BJ (cell line): ENCODE measurements at regions not wholly inside any gene's neighbourhood (a gene's known extent, or its start where the extent isn't known, plus 50 kb on each side); places are given as distances from the start of the nearest gene placed in this dataset.

Experiments
- CTCF ChIA-PET: fragments of 350-600 bp; formaldehyde crosslinking; extraction: SDS; loops from one replicate; lab custom pipeline; 2021; ENCODE audit warnings: antibody characterized with exemption, inconsistent platforms; lab: Yijun Ruan, JAX
- POLR2A ChIA-PET: fragments of 300-600 bp; sonication (Branson Sonifier 250); formaldehyde crosslinking; extraction: SDS; loops from one replicate; lab custom pipeline; 2021; ENCODE audit warnings: antibody characterized with exemption; lab: Charles Lee
- DNase-seq: peaks from one replicate; pipeline ENCODE4 v3.0.0-alpha.2; 2011; ENCODE audit warnings: low read depth
- H3K27me3 ChIP-seq: 2 replicates; pipeline ENCODE4 v1.6.0; 2011; ENCODE audit warnings: low read length; ENCODE audit not compliant: control insufficient read depth, insufficient read depth
- H3K36me3 ChIP-seq: 2 replicates; pipeline ENCODE4 v1.5.1; 2011; ENCODE audit warnings: low read length; ENCODE audit not compliant: control insufficient read depth, insufficient read depth
- H3K4me3 ChIP-seq: 2 replicates; pipeline ENCODE4 v1.5.1; 2011; ENCODE audit warnings: low read depth, mild to moderate bottlenecking, control low read depth, low read length
- TF ChIP-seq, protein P1 (sequence below): IDR thresholded peaks from 2 replicates; pipeline ENCODE4 v1.5.1; 2011; ENCODE audit warnings: low read depth, mild to moderate bottlenecking, control low read depth, inconsistent platforms, low read length, moderate library complexity; ENCODE audit not compliant: insufficient read depth

DNA sequence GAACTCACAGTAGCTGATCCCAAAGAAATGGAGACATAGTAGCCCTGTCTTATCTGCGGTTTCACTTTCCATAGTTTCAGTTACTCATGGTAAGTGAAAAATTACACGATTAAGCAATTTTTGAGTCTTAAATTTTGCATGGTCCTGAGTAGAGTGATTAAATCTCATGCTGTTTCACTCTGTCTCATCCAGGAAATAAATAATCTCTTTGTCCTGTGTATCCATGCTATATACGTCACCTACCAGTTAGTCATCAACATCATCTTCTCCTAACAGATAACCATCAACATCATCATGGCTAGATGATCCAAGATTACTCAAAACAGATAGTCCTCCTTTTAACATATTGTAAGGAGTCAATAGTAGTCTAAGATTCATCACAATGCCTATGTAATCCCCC lies 1589.3 kb downstream of the BRINP3 start:
- Histone ChIP-seq H3K4me3 (no peak overlapping the region), H3K27me3 (no peaks in the 10 kb centered on the region), H3K36me3 (no peaks in the 10 kb centered on the region)
- TF ChIP-seq, protein P1, sequence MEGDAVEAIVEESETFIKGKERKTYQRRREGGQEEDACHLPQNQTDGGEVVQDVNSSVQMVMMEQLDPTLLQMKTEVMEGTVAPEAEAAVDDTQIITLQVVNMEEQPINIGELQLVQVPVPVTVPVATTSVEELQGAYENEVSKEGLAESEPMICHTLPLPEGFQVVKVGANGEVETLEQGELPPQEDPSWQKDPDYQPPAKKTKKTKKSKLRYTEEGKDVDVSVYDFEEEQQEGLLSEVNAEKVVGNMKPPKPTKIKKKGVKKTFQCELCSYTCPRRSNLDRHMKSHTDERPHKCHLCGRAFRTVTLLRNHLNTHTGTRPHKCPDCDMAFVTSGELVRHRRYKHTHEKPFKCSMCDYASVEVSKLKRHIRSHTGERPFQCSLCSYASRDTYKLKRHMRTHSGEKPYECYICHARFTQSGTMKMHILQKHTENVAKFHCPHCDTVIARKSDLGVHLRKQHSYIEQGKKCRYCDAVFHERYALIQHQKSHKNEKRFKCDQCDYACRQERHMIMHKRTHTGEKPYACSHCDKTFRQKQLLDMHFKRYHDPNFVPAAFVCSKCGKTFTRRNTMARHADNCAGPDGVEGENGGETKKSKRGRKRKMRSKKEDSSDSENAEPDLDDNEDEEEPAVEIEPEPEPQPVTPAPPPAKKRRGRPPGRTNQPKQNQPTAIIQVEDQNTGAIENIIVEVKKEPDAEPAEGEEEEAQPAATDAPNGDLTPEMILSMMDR, result no peak
- CTCF ChIA-PET, result no interaction called here
- no peak for DNase-seq
- POLR2A ChIA-PET, result no interaction called here

DNA sequence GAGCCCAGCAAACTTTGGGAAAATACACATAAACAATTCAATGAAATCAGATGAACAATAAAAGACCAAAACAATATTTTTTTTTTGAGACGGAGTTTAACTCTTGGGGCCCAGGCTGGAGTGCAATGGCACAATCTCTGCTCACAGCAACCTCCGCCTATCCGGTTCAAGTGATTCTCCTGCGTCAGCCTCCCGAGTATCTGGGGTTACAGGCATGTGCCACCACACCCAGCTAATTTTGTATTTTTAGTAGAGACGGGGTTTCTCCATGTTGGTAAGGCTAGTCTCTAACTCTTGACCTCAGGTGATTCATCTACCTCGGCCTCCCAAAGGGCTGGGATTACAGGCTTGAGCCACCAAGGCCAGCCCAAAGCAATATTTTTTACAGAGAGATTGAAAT lies 1588.5 kb downstream of the BRINP3 start:
- POLR2A ChIA-PET, result no interaction called here

DNA sequence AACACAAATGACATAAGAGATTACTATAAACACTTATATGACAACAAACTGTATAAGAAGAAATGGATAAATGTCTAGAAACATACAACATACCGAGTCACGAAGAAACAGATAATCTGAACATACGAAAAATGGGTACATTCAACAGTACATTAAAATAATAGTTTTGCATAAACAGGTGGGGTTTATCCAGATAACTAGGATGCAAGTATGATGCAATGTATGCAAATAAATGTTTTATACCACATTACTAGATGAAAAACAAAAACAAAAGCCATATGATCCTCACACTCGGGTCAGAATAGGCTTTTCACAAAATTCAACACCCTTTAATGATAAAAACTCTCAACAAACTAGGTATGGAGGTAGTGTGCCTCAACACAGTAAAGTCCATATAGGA lies 1585.7 kb downstream of the BRINP3 start:
- Histone ChIP-seq H3K36me3 (no peaks in the 10 kb centered on the region), H3K27me3 (no peaks in the 10 kb centered on the region), H3K4me3 (no peak overlapping the region)
- ChIA-PET CTCF (no interaction called here), POLR2A (no interaction called here)
- DNase-seq, result no peak
- TF ChIP-seq, protein P1, result no peak

More for the DNA sequence above, 1588.5 kb downstream of the BRINP3 start:
- H3K36me3 ChIP-seq, result no peaks in the 10 kb centered on the region
- H3K27me3 ChIP-seq, result no peaks in the 10 kb centered on the region
- TF ChIP-seq, protein P1, result no peak
- CTCF ChIA-PET, result no interaction called here
- H3K4me3 ChIP-seq, result no peak overlapping the region
- no peak for DNase-seq

DNA sequence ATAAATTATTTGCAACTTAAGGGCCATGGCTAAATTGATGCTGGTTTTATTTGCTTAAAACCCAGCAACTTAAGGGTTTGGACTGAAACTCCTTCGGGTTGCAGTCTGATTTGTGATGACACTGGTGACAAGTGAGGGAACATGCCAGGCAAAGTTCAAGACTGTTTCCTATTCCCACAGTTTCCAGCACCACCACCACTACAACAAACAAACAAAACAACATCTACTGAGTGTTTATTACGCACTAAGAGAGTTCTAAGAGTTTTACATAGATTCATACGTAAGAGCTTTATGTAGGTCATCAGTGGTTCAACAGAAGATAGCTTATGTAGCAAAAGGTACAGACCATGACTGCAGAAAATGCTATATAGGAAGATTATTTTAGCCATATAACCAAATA lies 1582.1 kb downstream of the BRINP3 start:
- ChIA-PET CTCF (no interaction called here), POLR2A (no interaction called here)
- Histone ChIP-seq H3K36me3 (no peaks in the 10 kb centered on the region), H3K27me3 (no peaks in the 10 kb centered on the region), H3K4me3 (no peak overlapping the region)
- DNase-seq, result no peak
- TF ChIP-seq, protein P1, result no peak

DNA sequence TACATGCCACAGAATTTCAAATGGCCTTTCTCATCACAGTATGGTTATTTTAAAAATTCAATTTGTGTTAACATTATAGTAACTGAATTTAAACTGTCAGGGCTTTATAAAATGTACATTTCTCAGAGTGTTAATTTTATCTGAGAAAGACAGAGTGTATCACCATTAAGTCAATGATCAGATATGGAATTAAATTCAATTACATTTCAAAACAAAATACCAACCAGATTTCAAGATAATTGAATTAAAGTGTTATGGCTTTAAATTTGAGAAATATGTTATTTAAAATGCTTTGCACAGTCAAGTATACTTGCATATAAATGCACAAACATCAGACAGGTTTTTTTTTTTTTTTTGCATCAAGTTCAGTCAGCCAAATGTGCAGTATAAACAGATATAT lies 1574.4 kb downstream of the BRINP3 start:
- POLR2A ChIA-PET, result no interaction called here

More for the DNA sequence above, 1574.4 kb downstream of the BRINP3 start:
- DNase-seq, result no peak
- CTCF ChIA-PET, result no interaction called here
- no peaks in the 10 kb centered on the region for H3K27me3 ChIP-seq
- TF ChIP-seq, protein P1, result no peak
- no peaks in the 10 kb centered on the region for H3K36me3 ChIP-seq
- H3K4me3 ChIP-seq, result no peak overlapping the region
